ENCODE measurements at regions not wholly inside any gene's neighbourhood (a gene's known extent, or its start where the extent isn't known, plus 50 kb on each side); places are given as distances from the start of the nearest gene placed in this dataset.

- TF ChIP-seq CTCF (conservative IDR thresholded peaks at IDR 0.05; ENCODE audit: low read length) (no peak), EZH2phosphoT487 (IDR thresholded peaks at IDR 0.05; ENCODE audit: borderline replicate concordance, low read depth, low read length) (no peak)
Measured at GRCh38 chr16:22684574-22685458, 129.1 kb upstream of the HS3ST2 start.

All from OCI-LY7 (cell line).